IPS-20b (cell line): ENCODE measurements at regions not wholly inside any gene's neighbourhood (a gene's known extent, or its start where the extent isn't known, plus 50 kb on each side); places are given as distances from the start of the nearest gene placed in this dataset.

ENCODE experiments used
- H3K27ac ChIP-seq: one replicate; pipeline ENCODE4 v1.5.1; 2013; ENCODE audit warnings: low read length
- H3K27me3 ChIP-seq: 2 replicates; pipeline ENCODE4 v1.6.1; 2013; ENCODE audit warnings: mild to moderate bottlenecking, low read length, inconsistent platforms; ENCODE audit not compliant: insufficient read depth
- H3K36me3 ChIP-seq: 2 replicates; pipeline ENCODE4 v1.6.1; 2013; ENCODE audit warnings: low read depth, mild to moderate bottlenecking, inconsistent platforms, low read length, moderate library complexity; ENCODE audit not compliant: insufficient read depth
- H3K4me1 ChIP-seq: 2 replicates; pipeline ENCODE4 v1.6.1; 2013; ENCODE audit warnings: mild to moderate bottlenecking, control low read depth, inconsistent platforms, low read length, moderate library complexity; ENCODE audit not compliant: insufficient read depth
- H3K4me3 ChIP-seq: 2 replicates; pipeline ENCODE4 v1.5.1; 2013; ENCODE audit warnings: mild to moderate bottlenecking, low read length, inconsistent platforms
- H3K9ac ChIP-seq: 2 replicates; pipeline ENCODE4 v1.6.1; 2013; ENCODE audit warnings: low read depth, mild to moderate bottlenecking, inconsistent platforms, low read length, moderate library complexity
- H3K9me3 ChIP-seq: 2 replicates; pipeline ENCODE4 v1.6.1; 2013; ENCODE audit warnings: mild to moderate bottlenecking, low read depth, low read length, inconsistent platforms; ENCODE audit not compliant: insufficient read depth

DNA sequence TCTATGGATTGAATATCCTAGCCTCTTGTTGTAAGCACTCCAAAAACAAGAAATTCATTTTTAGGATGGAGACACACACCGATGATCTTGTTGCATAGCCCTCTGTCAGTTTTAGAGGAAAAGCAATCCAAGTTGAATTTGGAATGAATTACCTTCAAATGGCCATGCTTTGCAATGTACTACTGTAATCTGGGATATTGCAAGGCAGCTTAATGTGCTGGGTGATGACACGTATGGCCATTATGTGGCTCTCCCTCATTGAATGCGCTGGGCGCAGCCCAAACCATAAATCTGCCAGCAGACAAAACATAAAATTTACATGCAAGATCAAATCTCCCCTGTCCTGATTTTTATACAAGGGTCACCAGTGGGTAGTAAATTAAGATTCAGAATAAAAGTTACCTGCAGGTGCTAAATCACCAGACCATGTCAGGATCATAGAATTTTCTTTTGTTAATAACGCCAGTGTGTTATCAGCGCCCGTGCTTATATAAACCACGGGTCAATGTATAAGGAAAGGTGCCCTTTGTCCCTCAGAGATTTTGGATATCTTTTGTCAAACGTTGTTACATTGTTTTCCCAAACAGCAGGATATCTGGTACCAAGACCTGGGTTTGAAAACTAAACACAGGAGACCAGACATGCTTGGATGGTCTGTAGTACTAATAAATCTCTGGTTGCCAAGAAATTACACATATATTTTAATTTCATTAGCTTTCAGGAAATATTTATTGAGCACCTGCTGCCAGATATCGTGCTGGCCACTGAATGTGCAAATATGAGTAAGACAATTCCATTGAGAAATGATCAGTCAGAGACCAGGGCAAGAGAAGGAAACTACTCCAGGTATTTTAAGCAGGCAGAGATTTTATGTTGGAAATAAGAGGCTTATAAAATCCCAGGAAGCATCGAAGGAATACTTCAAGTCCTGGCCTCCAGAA, 237.1 kb downstream of the EBLN2 start:
- H3K9ac ChIP-seq: no peak overlapping the region
- peaks cover 2% of the 10 kb centered on the region; the same call in 1 of the 2 replicates for H3K4me1 ChIP-seq
- no peaks in the 10 kb centered on the region for H3K27me3 ChIP-seq
- H3K36me3 ChIP-seq: no peaks in the 10 kb centered on the region
- H3K27ac ChIP-seq: no peak overlapping the region
- no peak overlapping the region for H3K4me3 ChIP-seq
- H3K9me3 ChIP-seq: no peaks in the 10 kb centered on the region

DNA sequence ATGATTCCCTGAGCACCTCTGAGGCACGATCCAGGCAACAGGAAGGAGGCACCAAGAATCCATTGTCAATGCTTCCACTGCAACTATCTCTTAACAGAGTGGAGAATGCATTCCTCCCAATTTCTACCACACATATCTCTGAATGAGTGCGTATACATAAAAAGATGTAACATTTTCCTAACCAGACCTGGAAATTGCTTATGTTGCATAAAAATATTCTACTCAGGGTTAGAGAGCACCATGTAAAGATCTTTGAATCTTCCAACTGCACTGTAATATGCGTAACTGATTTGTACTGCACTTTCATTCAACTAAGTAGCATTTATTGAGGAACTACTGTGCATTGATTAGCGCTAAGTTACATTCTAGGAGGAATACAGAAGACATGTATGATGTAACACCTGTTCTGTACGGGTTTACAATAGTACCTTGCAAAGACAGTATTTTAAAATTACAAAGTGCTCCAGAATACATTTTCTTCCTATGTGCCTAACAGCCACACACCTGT, 237.8 kb downstream of the EBLN2 start:
- H3K9me3 ChIP-seq: no peaks in the 10 kb centered on the region
- H3K4me3 ChIP-seq: no peak overlapping the region
- H3K27me3 ChIP-seq: no peaks in the 10 kb centered on the region
- no peaks in the 10 kb centered on the region for H3K36me3 ChIP-seq
- H3K9ac ChIP-seq: no peak overlapping the region
- no peak overlapping the region for H3K27ac ChIP-seq
- H3K4me1 ChIP-seq: peaks cover 2% of the 10 kb centered on the region; the same call in 1 of the 2 replicates

DNA sequence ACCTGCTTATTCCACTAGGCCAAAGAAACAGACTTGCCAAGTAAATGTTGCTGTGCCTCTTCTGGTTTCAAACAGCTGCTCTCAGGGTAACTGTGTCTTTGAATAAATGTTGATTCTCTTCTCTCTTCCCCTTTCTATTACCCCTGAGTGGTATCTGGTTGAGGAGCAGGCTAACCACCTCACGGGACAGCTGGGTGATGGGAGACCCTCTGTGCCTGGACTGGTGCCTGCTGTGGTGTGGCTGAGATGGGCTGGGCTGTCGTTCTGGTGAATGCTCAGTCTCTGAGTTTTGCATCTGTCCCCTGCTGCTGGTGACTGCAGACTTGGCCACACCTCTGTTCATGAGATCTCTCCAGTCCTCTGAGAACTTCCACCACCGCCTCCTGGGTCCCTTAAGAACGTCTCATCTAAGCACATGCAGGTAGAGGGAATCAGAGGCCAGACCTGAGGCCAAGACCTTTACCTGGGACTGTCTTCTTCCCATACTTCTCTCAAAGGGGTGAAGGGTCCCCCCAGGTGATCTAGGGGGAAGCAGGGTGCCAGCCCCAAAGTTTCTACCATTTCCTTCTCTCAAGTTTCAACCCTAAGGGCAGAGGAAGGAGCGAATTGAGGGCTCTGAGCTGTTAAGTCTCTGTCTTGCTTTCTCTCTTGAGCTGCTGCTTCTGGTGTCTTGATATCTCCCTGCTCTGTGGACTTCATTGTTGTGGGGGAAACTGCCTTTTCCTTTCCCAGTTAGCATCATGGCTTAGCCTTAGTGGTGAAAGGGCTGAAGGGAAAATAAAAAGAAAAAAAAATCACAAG, 252.9 kb downstream of the EBLN2 start:
- H3K4me3 ChIP-seq: no peak overlapping the region
- H3K4me1 ChIP-seq: no peaks in the 10 kb centered on the region
- H3K27ac ChIP-seq: no peak overlapping the region
- no peaks in the 10 kb centered on the region for H3K9me3 ChIP-seq
- H3K36me3 ChIP-seq: no peaks in the 10 kb centered on the region
- no peaks in the 10 kb centered on the region for H3K27me3 ChIP-seq
- no peak overlapping the region for H3K9ac ChIP-seq

DNA sequence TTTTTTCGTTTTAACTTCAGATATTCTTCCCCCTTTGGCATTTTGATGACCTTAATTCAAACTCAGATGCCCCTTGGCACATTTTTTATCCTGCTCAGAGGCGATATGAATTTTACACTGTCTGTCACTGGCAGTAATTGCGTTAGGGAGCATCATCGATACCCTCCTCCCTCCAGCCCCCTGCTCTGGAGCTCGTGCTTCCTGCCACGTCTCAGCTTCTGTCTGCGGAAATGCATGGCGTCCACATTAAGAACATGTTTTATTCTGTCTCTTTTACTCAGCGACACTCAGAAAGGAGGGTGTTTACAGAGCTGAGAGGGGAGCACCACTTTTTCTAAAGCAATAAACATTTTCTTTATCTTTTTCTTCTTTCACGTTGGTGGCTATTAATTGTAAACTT, 254.2 kb downstream of the EBLN2 start:
- H3K27me3 ChIP-seq: no peaks in the 10 kb centered on the region
- no peaks in the 10 kb centered on the region for H3K4me1 ChIP-seq
- H3K27ac ChIP-seq: no peak overlapping the region
- no peaks in the 10 kb centered on the region for H3K9me3 ChIP-seq
- H3K9ac ChIP-seq: no peak overlapping the region
- H3K4me3 ChIP-seq: no peak overlapping the region
- H3K36me3 ChIP-seq: no peaks in the 10 kb centered on the region

DNA sequence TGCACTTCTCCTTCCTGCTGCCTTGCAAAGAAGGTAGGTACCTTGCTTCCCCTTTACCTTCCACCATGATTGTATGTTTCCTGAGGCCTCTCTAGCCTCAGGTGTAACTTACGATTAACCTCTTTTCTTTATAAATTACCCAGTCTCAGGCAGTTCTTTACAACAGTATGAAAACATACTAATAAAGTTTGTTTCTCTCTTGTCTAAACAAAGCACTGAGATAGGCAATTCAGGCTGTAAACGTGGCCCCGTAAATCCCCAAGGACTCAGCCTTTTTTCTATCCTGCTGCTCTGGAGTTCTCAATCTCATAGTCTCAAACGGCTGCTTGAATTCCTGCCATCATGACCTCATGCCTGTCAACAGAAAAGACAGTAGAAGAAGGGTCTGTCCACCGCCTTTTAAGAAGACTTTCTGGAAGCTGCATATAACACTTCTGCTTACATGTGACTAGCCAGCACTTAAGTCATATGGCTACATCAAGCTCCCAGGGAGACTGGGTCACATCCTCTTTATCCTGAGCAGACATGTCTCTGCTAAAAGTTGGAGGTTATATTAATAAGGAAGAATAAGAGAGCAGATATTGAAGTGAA, 257.8 kb downstream of the EBLN2 start:
- H3K4me1 ChIP-seq: no peaks in the 10 kb centered on the region

DNA sequence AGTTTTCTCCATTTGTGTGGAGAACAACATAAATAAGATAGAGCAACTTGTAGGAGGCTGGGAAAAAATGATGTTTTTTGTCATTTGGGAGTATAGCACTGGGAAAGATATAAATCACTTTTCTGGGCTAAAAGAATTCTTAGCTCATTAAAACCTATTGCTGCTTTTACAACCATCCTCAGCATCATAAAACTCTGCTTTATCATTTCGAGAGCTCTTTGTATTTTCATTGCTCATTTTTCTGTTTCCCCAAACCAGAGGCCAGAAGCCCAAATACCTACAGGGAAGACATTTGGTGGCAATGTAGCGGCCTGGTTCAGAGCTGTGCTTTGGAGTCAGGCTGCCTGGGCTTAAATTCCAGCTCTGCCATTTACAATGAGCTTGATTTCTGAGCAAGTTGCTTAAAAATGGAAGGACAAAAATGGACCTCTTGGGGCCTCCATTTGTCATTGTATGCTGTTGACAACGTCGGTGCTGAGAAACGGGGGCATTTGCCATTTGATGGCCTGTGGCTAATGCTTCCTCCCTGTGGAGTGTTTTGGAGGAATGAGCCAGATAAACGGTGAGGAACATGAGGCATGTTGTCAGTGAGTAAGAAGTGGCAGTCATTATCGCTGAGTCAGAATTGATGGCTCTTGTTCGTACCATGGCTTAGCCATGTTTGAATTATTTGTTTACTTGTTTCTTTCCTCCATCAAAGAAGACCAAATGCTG, 260.0 kb downstream of the EBLN2 start:
- H3K27me3 ChIP-seq: no peaks in the 10 kb centered on the region
- H3K9me3 ChIP-seq: no peaks in the 10 kb centered on the region
- no peaks in the 10 kb centered on the region for H3K36me3 ChIP-seq
- no peaks in the 10 kb centered on the region for H3K4me1 ChIP-seq
- no peak overlapping the region for H3K27ac ChIP-seq
- H3K4me3 ChIP-seq: no peak overlapping the region
- H3K9ac ChIP-seq: no peak overlapping the region

More for the DNA sequence above, 257.8 kb downstream of the EBLN2 start:
- no peaks in the 10 kb centered on the region for H3K36me3 ChIP-seq
- H3K9me3 ChIP-seq: no peaks in the 10 kb centered on the region
- H3K4me3 ChIP-seq: no peak overlapping the region
- no peak overlapping the region for H3K9ac ChIP-seq
- no peak overlapping the region for H3K27ac ChIP-seq
- H3K27me3 ChIP-seq: no peaks in the 10 kb centered on the region

DNA sequence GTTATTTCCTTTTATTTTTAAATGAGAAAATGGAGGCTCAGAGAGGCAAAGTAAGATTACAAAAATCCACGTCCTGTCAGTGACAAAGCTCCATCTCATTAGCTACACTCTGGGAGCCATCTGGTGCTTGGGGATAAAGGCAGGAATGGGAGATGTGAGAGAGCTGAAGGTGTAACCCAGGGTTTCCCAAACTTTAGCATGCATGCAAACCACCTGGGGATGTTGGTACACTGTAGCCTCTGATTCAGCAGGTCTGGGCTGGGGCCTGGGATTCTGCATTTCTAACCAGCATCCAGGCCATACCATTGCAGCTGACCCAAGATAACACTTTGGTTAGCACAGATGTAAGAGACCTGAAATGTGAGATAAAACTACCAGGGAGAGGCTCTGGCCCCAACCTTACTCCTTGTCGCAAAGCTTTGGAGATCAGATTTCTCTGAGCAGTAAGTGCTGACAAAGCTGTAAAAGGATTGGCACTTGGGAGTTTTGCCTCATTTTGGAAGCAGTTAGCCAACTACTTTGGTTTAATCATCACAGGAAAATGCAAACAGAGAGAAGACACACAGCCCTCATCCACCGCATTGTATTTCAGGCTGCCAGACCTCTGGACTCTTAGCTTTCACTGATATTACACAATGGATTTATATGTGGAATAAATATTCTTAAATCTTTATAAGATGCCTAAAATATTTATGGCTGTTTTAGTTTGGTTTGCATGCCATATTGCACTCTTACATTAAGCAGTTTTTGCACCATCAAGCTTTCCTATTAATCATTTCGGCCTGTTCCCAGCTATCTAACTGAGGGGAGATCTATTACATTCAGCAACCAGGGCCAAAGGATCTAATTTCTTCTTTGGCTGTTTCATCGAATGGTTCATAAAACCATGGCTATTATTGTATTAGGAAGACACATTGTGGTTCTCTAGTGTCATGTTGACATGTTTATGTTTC, 263.0 kb downstream of the EBLN2 start:
- Histone ChIP-seq H3K9ac (no peak overlapping the region), H3K36me3 (no peaks in the 10 kb centered on the region), H3K4me1 (no peaks in the 10 kb centered on the region), H3K4me3 (no peak overlapping the region), H3K27ac (no peak overlapping the region), H3K9me3 (no peaks in the 10 kb centered on the region), H3K27me3 (no peaks in the 10 kb centered on the region)

DNA sequence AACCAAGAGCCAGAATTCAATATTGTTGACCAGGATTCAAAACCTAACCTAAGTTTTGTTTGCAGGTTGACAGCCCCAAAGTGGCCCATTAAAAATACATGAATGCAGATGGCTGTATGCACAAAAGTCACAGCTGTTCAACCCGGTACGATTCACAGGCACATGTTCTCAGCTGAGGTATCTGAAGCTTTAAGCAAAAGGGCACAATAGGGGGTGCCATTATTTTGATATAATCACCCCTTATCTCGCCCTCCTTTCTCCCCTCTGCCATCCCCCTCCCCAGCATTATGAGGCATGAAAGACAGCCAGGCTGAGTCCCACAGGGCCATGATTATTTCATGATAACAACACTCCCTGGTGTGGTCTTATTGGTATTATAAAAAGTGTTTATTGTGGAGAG, 264.9 kb downstream of the EBLN2 start:
- H3K9me3 ChIP-seq: no peaks in the 10 kb centered on the region
- no peaks in the 10 kb centered on the region for H3K27me3 ChIP-seq
- no peaks in the 10 kb centered on the region for H3K4me1 ChIP-seq
- H3K36me3 ChIP-seq: no peaks in the 10 kb centered on the region
- H3K27ac ChIP-seq: no peak overlapping the region
- no peak overlapping the region for H3K4me3 ChIP-seq
- H3K9ac ChIP-seq: no peak overlapping the region

DNA sequence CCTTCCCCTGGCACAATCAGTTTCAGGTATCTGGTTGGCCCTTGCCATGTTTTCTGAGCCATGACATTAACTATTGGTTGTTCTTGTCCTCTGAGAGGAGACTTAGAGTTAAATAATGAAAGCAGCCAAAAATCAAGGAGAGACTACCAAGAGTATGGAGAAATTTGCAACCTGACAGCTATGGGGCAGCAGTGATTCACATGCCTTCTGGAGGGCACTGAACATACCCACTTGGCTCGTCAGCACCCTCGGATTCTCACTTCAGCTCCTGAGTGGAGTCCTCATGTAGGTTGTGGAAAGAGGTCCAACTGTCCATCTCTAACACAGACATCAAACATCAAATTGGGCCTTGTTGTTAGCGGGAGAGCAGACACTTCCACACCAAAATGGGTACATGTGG, 265.6 kb downstream of the EBLN2 start:
- no peaks in the 10 kb centered on the region for H3K9me3 ChIP-seq
- no peak overlapping the region for H3K9ac ChIP-seq
- no peaks in the 10 kb centered on the region for H3K36me3 ChIP-seq

More for the DNA sequence above, 265.6 kb downstream of the EBLN2 start:
- no peaks in the 10 kb centered on the region for H3K27me3 ChIP-seq
- H3K27ac ChIP-seq: no peak overlapping the region
- no peaks in the 10 kb centered on the region for H3K4me1 ChIP-seq
- H3K4me3 ChIP-seq: no peak overlapping the region
